A673 (cell line): ENCODE measurements at regions not wholly inside any gene's neighbourhood (a gene's known extent, or its start where the extent isn't known, plus 50 kb on each side); places are given as distances from the start of the nearest gene placed in this dataset.

Source experiments
- BruUV-seq: library from RNA; stranded (reverse); fragments of 400-500 nt; replicated peaks from 2 replicates; lab custom pipeline; 2021; lab: Mats Ljungman, UMichigan
- CTCF ChIA-PET: fragments of 300-600 bp; sonication (Branson Sonifier 250); formaldehyde crosslinking; loops from one replicate; lab custom pipeline; 2022; ENCODE audit warnings: antibody characterized with exemption; lab: Charles Lee
- POLR2A ChIA-PET: fragments of 300-600 bp; sonication (Branson Sonifier 250); formaldehyde crosslinking; loops from one replicate; lab custom pipeline; 2022; ENCODE audit warnings: antibody characterized with exemption; ENCODE audit not compliant: low non-redundant PET; lab: Charles Lee
- DNase-seq: peaks from one replicate; pipeline ENCODE4 v3.0.0-alpha.2; 2015; ENCODE audit warnings: low spot score
- H3K27ac ChIP-seq: fragments of 200-600 bp; sonication (generic); 2 replicates; pipeline ENCODE4 v1.5.1; 2016; ENCODE audit warnings: mixed run types, low read depth, mild to moderate bottlenecking, mixed read lengths, antibody characterized with exemption, low read length; ENCODE audit not compliant: poor library complexity, severe bottlenecking
- H3K27me3 ChIP-seq: fragments of 200-600 bp; sonication (generic); replicated peaks from 2 replicates; pipeline ENCODE4 v1.6.1; 2017; ENCODE audit warnings: mixed run types, low read depth, mild to moderate bottlenecking, mixed read lengths, antibody characterized with exemption, low read length; ENCODE audit not compliant: insufficient read depth, poor library complexity
- H3K36me3 ChIP-seq: fragments of 200-600 bp; sonication (generic); 2 replicates; pipeline ENCODE4 v1.6.1; 2016; ENCODE audit warnings: mixed run types, mild to moderate bottlenecking, mixed read lengths, antibody characterized with exemption, low read length; ENCODE audit not compliant: insufficient read depth, poor library complexity, severe bottlenecking
- H3K4me1 ChIP-seq: fragments of 200-600 bp; sonication (generic); 2 replicates; pipeline ENCODE4 v1.6.1; 2017; ENCODE audit warnings: mixed run types, mild to moderate bottlenecking, mixed read lengths, antibody characterized with exemption, low read length; ENCODE audit not compliant: insufficient read depth, poor library complexity, severe bottlenecking
- H3K4me3 ChIP-seq: fragments of 200-600 bp; sonication (generic); 2 replicates; pipeline ENCODE4 v1.5.1; 2016; ENCODE audit warnings: low read depth, mixed run types, mild to moderate bottlenecking, mixed read lengths, low read length; ENCODE audit not compliant: poor library complexity, severe bottlenecking
- H3K9me3 ChIP-seq: fragments of 200-600 bp; sonication (generic); 2 replicates; pipeline ENCODE4 v1.6.1; 2016; ENCODE audit warnings: mixed run types, low read depth, mild to moderate bottlenecking, mixed read lengths, antibody characterized with exemption, low read length; ENCODE audit not compliant: poor library complexity, severe bottlenecking
- CTCF ChIP-seq: fragments of 300-800, 200-600 bp; sonication (generic); conservative IDR thresholded peaks from 2 replicates; pipeline ENCODE4 v1.5.1; 2017; ENCODE audit warnings: low read depth, mild to moderate bottlenecking, antibody characterized with exemption, low read length, moderate library complexity, mixed read lengths
- EZH2 ChIP-seq: fragments of 200-600 bp; sonication (generic); IDR thresholded peaks from 2 replicates; pipeline ENCODE4 v1.6.1; 2017; ENCODE audit warnings: borderline replicate concordance, low read depth, mild to moderate bottlenecking, mixed read lengths, antibody characterized with exemption, low read length; ENCODE audit not compliant: poor library complexity, severe bottlenecking
- intact Hi-C: fragments of 100-400 bp; cut with micrococcal nuclease; formaldehyde crosslinking; loops from one replicate; pipeline ENCODE4 v1.10.0; 2022; ENCODE audit not compliant: unreplicated experiment

GRCh38 chr15:66834881-66835878, 133.1 kb downstream of the SMAD6 start:
- H3K27me3 ChIP-seq: no peaks in the 10 kb centered on the region
- DNase-seq: peak; percentile 76
- TF ChIP-seq CTCF (no peak), EZH2 (no peak)
- intact Hi-C loops: no loop called here
- ChIA-PET POLR2A (interaction anchor here (0.6 kb wide), 1 partner anchor 30 kb away, joined by 3 read pairs; no protein-coding TSS in a partner anchor), CTCF (no interaction called here)
- no peaks in the 10 kb centered on the region for H3K36me3 ChIP-seq
- H3K4me3 ChIP-seq: no peak overlapping the region
- peak overlapping the region; percentile 7 for H3K27ac ChIP-seq
- H3K9me3 ChIP-seq: no peaks in the 10 kb centered on the region
- BruUV-seq: no TSS peak
- H3K4me1 ChIP-seq: peaks cover 22% of the 10 kb centered on the region

GRCh38 chr15:66836231-66837030, 134.4 kb downstream of the SMAD6 start:
- BruUV-seq: no TSS peak
- TF ChIP-seq CTCF (no peak), EZH2 (no peak)
- Histone ChIP-seq H3K4me1 (peaks cover 22% of the 10 kb centered on the region), H3K27ac (no peak overlapping the region), H3K36me3 (no peaks in the 10 kb centered on the region), H3K4me3 (no peak overlapping the region), H3K27me3 (no peaks in the 10 kb centered on the region), H3K9me3 (no peaks in the 10 kb centered on the region)
- CTCF ChIA-PET: no interaction called here
- intact Hi-C loops: no loop called here
- no peak for DNase-seq
- POLR2A ChIA-PET: no interaction called here

GRCh38 chr15:66838202-66838601, 136.2 kb downstream of the SMAD6 start:
- TF ChIP-seq EZH2: no peak
- no peak for TF ChIP-seq CTCF
- ChIA-PET CTCF (no interaction called here), POLR2A (no interaction called here)
- BruUV-seq: no TSS peak
- no peak overlapping the region for H3K27ac ChIP-seq
- peaks cover 15% of the 10 kb centered on the region for H3K4me1 ChIP-seq
- H3K27me3 ChIP-seq: no peaks in the 10 kb centered on the region
- no peak for DNase-seq
- intact Hi-C loops: no loop called here
- no peaks in the 10 kb centered on the region for H3K9me3 ChIP-seq
- H3K36me3 ChIP-seq: no peaks in the 10 kb centered on the region
- no peak overlapping the region for H3K4me3 ChIP-seq
